NOMO-1 (cell line): ENCODE measurements at regions not wholly inside any gene's neighbourhood (a gene's known extent, or its start where the extent isn't known, plus 50 kb on each side); places are given as distances from the start of the nearest gene placed in this dataset.

Source experiments
- DNase-seq, 2 experiments: peaks; one replicate each; lab custom pipeline; 2025; ENCODE audit not compliant: unreplicated experiment in 2 of 2; lab: John Stamatoyannopoulos, UW

DNA sequence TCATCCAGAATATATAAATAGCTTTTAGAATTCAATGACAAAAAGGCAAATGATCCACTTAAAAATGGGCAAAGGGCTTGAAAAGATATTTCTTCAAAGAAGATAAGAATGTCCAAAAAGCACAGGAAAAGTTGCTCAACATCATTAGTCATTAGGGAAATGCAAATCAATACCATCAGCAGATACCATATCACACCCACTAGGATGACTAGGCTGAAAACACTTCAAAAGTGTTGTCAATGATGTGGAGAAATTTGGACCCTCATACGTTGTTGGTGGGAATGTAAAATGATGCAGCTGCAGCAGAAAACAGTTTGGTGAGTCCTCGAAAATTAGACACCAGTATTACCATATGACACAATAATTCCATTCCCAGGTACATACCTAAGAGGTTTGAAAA is 303.6 kb upstream of the SLC35B3 start:
- DNase-seq, result no peak

DNA sequence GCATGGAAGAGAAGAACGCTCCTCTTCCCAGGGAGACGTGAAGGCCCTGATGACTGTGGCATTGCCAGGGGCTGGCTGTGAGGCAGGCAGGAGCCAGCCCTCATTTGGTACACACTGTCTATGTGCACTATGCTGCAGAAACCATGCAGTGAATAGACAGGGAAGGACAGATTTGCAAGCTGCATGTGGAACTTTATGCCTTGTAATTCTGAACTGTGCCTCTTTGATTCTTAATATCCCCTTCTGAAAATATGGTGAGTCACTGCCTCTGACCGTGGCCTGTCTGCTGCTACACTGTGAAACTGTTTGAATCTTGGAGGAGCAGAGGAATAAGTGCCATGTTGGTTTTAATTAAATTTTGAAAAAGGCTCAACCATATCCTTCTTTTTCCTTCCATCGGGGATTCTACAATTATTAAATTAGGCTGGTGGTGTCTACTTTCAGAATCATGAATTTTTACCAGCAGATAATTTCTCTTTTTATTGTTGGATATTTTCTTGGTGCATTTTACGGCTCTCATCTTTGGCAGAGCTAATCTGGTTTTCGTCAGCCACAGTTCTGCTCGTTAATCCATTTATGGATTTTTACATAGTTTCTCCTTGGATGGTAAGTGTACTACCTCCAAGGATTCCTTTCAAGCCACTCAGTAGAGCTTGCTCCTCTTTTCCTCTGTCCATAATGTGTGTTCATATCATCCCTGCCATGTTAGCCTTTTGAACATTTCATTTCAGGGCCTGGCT is 301.0 kb upstream of the SLC35B3 start:
- peak in 1 of 2 experiments; percentile 5 for DNase-seq

DNA sequence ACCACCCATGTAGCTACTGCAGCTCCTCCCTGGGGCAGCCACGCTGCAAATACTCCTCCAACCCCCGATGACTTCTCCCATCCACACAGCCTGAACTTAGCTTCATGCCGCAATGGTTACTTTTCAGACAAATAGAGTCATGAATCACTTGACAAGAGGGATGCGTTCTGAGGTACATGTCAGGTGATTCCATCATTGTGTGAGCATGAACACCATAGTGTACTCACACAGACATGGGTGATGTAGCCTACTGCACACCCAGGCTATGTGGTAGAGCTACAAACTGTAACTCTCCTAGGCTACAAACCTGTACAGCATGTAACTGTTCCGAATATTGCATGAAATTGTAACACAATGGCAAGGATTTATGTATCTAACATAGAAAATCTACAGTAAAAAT is 298.5 kb upstream of the SLC35B3 start:
- DNase-seq, result no peak

DNA sequence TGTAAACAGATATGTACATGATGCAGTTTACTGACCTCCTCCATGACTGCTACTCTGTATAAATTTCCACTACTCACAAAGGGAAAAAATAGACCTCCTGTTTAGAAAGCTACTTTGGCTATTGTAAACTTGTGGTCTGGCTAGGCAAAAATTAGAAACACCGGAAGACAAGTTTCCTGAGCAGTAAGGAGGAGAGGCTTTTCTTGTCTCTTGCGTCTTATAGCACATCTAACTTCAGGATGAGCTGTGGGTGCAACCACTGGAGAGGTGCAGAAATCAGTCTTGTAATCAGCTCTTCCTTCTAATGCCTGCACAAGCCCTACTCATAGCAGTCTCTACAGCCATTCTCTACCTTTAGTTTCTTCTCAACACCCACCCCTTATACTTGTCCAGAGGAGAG is 296.5 kb upstream of the SLC35B3 start:
- peak; percentile 39 to 57 for DNase-seq

DNA sequence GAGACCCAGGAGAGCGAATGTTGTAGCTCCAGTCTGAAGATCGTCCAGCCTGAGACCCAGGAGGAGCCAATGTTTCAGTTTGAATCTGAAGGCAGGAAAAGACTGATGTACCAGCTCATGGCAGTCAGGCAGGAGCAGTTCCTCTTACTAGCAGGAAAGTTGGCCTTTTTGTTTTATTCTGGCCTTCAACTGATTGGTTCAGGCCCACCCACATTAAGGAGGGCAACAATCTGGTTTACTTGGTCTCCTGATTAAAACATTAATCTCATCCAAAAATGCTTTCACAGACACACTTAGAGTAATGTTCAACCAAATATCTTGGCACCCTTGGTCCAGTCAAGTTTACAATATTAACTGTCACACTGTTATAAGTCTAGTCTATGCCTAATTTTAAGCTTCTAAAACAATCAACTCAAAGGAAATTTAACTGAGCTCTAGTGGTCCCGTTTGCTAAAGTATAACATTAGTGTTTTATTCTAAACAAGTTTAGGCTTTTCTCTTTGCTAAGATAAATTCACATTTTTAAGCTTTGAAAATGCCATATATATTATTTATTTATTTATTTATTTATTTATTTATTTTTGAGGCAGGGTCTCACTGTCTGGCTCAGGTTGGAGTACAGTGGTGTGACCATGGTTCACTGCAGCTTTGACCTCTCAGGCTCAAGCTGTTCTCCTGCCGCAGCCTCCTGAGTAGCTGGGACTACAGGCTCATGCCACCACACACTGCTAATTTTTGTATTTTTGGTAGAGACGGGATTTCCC is 275.5 kb upstream of the SLC35B3 start:
- DNase-seq, result no peak

DNA sequence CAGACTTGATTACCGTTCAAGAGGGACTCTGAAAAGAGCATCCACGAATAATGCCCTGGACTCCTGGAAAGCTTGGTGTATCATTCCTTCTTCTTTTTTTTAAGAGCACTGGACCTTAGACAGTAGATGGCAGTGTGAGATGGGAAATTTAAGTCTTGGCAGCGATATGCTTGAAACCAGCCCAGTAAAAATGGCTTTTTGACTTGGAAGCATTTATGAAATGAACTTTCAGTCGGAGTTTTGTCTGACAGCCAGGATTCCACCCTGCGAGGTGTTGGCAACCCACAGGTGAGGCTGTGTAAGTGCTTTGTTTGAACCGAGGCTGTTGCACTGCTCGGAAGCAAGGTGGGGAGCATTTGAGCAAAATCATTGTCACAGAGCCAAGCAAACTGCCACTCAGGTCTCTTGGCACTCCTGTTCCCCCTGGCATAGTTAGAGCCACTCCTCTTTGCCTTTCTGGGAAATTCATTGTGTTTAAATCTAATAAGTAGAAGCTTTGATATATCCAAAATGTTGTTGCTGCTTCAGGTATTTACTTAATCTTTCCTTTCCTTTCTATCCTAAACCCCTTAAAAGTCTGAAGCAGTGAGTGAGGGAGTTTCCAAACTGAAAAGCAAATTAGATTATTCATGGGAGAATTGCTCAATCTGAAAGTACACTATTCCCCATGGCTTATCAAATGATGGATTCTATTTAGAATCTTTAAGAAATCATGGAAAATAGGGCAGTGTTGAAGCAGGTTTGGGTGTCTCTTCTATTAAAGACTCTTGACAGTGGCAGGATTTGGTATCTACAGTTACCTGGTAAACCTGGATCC is 272.8 kb upstream of the SLC35B3 start:
- DNase-seq, result peak; percentile 47 to 66

DNA sequence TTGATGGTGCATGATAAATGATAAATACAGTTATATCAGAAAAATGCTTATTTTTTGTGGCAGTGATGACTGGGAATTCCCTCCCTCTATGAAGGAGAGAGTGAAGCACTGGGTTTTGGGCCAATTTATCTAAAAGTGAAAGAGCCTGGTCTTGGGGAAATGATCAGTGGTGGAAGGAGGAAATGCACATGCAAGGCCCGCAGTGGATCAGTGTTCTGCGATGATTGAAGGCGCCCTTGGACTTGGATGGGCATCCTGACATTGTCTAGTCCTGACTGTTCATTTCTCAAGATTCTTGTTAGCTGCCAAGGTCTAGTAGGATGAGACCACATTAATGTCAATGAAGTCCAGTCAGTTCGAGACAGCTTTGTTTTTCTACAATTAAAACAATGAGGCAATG is 272.0 kb upstream of the SLC35B3 start:
- no peak for DNase-seq

DNA sequence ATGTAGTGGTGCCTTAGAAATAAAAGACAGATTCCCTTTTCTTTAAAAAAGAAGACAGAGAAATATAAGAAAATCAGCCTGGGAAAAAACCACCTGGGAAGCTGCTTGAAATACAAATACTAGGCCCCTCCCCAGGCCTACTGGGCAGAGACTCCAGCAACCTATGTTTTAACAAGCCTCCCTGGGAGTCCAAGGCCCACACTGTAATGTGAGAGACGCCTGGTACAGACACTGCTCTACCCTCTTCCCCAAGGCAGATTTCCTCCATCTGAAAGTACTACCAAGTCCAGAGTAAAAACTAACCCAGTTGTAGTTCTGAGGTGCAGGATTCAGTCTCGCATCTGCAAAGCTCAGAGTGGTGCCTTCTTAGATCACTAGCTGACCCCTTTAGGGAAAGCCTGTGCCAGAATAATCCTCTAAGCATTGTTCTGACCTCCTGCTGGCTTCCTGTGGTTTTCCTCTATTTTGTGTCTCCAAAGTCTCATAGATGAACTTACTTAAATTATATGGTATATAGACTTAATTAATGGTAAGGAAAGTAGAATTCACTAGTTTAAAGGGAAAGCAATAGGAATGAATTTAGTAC is 270.2 kb upstream of the SLC35B3 start:
- no peak for DNase-seq

DNA sequence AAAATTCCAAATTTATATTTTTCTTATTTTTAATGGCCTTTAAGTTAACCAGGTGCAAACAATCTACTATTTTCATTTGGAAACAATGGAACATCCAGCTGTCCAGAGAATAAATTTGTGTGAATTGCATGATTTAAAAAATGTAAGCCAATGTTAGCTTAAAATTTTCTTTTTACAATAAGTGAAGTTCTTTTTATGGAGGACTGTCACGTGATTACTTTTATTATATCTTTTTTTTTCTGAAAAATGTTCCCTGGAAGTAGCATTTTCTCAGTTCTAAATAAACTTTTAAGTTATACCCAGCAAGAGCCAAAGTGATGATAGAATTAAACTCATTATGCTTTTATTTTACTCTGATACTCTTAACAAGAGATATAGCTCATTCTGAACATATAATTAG is 267.7 kb upstream of the SLC35B3 start:
- no peak for DNase-seq

DNA sequence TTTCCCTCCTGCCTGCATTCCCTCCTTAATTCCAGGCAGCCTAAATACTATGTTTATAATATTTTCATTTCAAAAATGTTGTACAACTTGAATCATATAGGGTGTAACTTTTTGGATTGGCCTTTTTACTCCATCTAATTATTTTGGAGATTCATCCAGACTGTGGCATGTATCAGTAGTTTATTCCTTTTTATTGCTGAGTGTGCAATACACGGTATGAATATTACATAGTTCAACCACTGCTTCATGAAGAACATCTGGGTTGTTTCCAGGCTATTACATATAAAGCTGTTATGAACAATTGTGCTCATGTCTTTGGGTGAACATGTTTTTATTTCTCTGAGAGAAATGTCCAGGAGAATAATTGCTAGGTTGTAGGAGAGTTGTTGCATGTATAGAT is 253.5 kb upstream of the SLC35B3 start:
- DNase-seq, result no peak

DNA sequence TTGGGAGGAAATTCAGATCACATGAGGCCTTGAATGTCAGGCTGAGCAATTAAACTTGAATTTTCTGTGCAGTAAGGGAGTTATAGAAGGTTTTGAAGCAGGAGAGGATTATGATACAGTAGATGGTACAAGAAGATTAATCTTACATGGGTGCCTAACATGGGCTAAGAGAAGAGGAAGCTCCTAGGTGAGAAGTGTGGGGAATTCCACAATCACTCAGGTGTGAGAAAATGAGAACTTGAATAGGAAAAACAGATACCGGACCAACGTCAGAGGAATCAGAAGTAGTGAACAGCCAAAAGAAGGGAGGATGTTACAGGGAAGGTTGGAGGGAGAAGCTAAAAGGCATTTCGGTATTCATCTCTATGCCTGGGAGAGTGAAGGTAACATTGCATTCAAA is 250.7 kb upstream of the SLC35B3 start:
- no peak for DNase-seq

DNA sequence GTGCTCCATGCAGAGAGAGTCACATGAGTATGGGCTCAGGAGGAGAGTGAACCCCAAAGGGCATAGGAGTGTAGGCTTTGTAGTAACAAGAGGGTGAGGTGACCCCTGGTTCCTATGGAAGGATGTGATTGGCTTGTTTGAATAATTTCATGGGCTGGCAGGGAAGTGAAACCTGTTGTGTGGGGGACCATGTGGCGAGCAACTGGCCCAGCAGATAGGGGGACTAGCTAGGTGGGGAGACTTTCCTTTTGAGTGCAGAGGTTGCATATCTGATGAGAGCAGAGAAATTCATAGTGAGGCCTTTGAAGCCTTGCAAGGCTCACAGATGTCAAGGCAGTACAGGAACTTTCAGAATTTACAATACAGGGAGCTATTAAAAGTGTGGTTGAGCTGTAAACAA is 247.9 kb upstream of the SLC35B3 start:
- DNase-seq, result no peak

DNA sequence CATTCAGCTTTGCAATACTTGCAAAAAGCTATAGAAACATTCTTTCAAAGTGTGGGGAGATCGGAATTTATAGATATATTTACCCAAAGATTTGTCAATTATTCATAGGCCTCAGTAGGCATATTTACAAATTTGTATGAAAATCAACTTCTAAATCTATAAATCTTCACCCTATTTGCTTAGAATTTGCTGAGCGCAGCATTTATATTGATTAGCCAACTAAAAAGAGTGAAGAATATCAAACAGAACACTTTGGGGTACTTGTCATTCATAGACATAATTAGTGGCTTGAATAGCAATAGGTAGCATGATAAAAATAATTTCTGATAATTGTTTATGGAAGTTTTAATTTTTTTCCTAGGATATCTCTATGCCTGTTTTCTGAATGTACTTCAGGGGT is 244.5 kb upstream of the SLC35B3 start:
- DNase-seq, result no peak

DNA sequence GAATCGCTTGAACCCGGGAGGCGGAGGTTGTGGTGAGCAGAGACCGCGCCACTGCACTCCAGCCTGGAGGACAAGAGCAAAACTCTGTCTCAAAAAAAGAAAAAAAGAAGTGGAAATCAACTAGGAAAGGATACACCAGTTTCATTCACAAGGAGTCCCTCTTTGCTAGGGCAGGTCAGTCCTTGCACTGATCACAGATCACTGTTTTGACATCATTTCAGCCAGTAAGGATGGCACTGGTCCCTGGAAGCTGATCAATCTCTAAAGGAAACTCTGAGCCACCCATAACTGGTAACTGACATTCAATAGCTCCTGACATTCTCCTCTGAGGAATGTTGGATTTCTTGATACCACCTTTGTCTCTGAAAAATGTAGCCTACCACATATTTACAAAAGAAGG is 243.1 kb upstream of the SLC35B3 start:
- no peak for DNase-seq

DNA sequence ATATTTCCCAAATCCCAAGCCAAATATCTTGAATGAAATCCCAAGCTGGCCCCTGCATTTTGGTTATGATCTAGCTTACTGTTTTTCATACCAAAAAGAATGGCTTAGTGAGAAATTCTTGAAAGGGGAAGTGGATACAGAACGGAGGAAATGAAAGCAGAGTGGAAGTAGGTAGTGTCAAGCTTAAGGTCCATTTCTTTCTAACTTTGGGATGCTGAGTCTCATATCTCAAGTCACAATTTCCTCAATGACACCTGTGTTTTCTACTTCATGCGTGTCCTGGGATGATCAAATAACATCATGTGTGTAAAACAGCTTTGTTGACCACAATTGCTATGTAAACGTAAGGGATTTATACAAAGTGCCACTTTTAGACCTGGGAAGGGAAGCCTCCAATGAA is 238.8 kb upstream of the SLC35B3 start:
- DNase-seq, result peak; percentile 40 to 92

DNA sequence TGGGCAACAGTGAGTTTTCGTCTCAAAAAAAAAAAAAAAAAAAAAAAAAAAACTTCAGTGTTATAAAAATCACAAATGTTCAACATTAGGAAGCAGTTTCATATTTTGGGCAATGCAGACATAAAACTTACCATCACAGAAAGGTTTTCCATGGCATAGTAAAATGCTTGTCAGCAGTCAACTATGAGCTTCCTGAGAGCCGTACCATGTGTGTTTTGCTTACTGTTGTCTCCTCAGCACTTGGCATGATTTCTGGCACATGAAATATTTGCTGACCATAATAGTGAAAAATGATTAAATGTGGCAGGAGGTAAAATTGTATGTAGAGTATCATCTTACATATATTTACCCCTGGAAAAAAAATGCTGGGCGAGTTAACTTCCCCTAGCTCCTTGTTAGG is 237.5 kb upstream of the SLC35B3 start:
- no peak for DNase-seq

DNA sequence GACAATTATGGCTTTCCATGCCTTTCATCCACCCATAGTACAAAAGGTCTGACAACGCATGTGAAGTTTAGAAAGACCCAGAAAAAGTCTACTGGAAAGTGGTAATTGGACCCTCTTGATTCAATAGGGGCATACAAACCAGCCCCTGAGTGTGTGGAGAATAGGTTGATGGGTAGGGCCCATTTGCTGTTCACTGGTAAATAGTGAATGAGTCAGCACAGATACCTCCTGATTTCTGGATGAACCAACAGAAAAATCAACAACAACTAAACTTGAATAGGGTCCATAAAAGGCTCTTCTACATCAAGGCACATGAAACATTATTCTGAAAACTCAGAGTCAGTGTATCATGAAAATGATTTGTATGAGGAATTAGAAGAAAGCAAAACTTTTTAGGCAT is 235.4 kb upstream of the SLC35B3 start:
- DNase-seq, result no peak

DNA sequence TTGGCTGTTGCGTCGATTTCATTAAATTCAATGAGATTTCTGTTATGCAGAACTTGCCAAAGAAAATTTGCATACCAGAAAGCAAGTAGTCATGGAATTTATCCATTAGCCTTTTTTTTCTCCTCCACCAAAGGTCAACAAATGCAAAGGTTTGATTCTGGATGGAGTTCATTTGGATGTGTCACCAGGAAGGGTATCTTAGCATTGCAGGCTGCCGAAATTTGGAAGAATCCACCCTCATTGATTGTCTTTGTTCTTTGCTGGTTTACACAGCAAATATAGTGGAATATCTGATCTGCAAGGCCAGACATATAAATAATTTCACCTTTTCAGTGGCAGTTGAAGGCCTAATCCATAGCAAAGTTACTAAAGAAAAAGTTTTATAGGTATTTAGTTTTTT is 229.4 kb upstream of the SLC35B3 start:
- DNase-seq, result no peak

DNA sequence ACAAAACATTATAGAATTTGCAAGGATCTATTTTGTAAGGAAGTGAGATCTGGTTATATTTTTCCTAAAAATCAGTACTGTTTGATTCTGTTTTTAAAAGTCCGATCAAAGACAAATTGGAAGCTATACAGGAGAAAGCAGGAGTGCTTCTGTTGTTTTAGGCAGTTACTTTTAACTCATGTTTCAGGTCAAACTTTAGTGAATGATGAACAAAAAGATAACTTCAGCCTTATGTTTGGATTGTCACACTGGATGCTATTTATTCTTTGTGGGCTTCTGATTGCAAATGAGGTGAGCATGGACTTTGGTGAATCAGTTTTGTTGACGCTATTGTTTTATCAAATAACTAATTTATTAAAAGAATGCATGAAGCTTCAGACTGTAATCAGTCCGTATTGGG is 228.7 kb upstream of the SLC35B3 start:
- DNase-seq, result no peak

DNA sequence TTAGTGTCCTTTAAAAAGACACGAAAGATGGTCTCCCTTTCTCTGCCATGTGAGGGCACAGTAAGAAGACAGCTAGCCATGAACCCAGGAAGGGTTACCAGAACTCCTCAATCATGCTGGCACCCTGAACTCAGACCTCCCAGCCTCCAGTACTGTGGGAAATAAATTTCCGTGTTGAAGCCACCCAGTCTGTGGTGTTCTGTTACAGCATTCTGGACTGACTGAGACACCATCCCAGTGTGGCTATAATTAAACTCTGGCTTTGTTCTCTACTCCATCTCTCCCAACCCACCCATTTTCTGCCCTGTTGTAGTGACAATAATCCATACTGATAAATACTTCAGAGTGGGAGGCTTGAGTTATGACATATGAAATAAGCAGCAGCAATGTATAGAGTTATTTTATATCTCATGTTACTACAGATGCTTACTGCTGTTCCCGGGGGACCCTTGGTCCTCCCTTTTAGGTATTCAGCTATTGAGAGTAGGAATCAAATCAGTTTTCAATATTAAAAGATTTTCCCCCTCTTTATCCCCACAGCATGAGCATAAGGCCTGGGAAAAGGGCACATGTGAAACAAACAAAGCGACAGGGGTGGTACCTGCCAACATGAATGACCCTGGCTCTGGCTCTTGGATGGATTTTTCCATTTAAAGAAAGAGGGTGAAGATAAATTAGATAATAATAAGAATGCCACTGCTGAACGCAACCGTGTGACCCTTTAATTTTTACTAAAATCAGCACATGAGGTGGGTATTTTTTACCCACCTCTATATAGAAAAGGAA is 224.3 kb upstream of the SLC35B3 start:
- no peak for DNase-seq
